HL-60 (cell line): ENCODE measurements at regions not wholly inside any gene's neighbourhood (a gene's known extent, or its start where the extent isn't known, plus 50 kb on each side); places are given as distances from the start of the nearest gene placed in this dataset.

Experiments
- CTCF ChIP-seq: IDR thresholded peaks from one replicate; pipeline ENCODE4 v1.5.1; 2011; ENCODE audit warnings: low read length, control low read depth, inconsistent platforms; ENCODE audit not compliant: insufficient read depth
- GABPA ChIP-seq: IDR thresholded peaks from 2 replicates; pipeline ENCODE4 v1.6.1; 2012; ENCODE audit warnings: low read depth
- POLR2AphosphoS5 ChIP-seq: IDR thresholded peaks from 2 replicates; pipeline ENCODE4 v1.6.1; 2012; ENCODE audit warnings: low read depth
- REST ChIP-seq: IDR thresholded peaks from 2 replicates; pipeline ENCODE4 v1.6.1; 2012; ENCODE audit warnings: low read depth; ENCODE audit not compliant: insufficient replicate concordance
- SPI1 ChIP-seq: IDR thresholded peaks from 2 replicates; pipeline ENCODE4 v1.6.1; 2012; ENCODE audit warnings: low read depth, mild to moderate bottlenecking, borderline replicate concordance

DNA sequence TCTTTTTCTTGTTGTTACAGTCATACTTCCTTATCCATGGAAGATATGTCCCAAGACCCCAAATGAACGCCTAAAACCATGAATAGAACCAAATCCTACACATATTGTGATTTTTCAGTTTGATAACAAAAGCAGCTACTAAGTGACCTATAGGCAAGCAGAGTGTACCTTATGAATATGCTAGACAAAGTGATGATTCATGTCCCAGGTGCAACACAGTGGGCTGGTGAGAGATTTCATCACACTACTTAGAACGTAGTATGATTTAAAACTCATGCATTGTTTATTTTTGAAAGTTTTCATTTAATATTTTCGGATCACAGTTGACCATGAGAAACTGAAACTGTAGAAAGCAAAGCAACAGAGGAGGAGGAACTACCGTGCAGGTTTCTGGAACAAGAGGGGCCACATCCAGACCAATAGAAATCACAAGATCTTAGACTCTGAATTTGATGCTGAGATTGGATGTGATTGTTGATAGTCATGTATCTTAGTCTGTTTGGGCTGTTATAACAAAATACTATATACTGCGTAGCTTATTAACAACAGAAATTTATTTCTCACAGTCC lies 470.8 kb upstream of the VRK2 start:
- TF ChIP-seq REST (no peak), CTCF (no peak), GABPA (no peak), POLR2AphosphoS5 (no peak), SPI1 (no peak)
